ENCODE measurements at regions not wholly inside any gene's neighbourhood (a gene's known extent, or its start where the extent isn't known, plus 50 kb on each side); places are given as distances from the start of the nearest gene placed in this dataset.

- ATAC-seq, result no peak
- DNase-seq, result no peak
- peaks cover 3% of the 10 kb centered on the region for H3K9me3 Mint-ChIP-seq
- H3K4me1 Mint-ChIP-seq, result no peaks in the 10 kb centered on the region
- no peaks in the 10 kb centered on the region for H3K36me3 Mint-ChIP-seq (ENCODE audit: low read depth)
- H3K27ac Mint-ChIP-seq, result no peak overlapping the region
- H3K4me3 Mint-ChIP-seq, result no peak overlapping the region
- H3K27me3 Mint-ChIP-seq, result no peaks in the 10 kb centered on the region
These were observed 156.3 kb downstream of the WNT5A start for GRCh38 chr3:55330756-55331155.

- Mint-ChIP-seq H3K9me3 (peaks cover 3% of the 10 kb centered on the region), H3K27ac (no peak overlapping the region), H3K4me1 (no peaks in the 10 kb centered on the region), H3K4me3 (no peak overlapping the region), H3K27me3 (no peaks in the 10 kb centered on the region), H3K36me3 (ENCODE audit: low read depth) (no peaks in the 10 kb centered on the region)
- ATAC-seq (no peak), DNase-seq (no peak)
These were observed 156.8 kb downstream of the WNT5A start for GRCh38 chr3:55330355-55330754.

GRCh38 chr3:55329849-55330248, 157.3 kb downstream of the WNT5A start:
- H3K4me3 Mint-ChIP-seq, result no peak overlapping the region
- peaks cover 3% of the 10 kb centered on the region for H3K9me3 Mint-ChIP-seq
- H3K27me3 Mint-ChIP-seq, result no peaks in the 10 kb centered on the region
- DNase-seq (no peak), ATAC-seq (no peak)
- no peaks in the 10 kb centered on the region for H3K4me1 Mint-ChIP-seq
- H3K27ac Mint-ChIP-seq, result no peak overlapping the region
- H3K36me3 Mint-ChIP-seq (ENCODE audit: low read depth), result no peaks in the 10 kb centered on the region

- Mint-ChIP-seq H3K36me3 (ENCODE audit: low read depth) (no peaks in the 10 kb centered on the region), H3K9me3 (peaks cover 3% of the 10 kb centered on the region), H3K4me1 (no peaks in the 10 kb centered on the region), H3K4me3 (no peak overlapping the region), H3K27me3 (no peaks in the 10 kb centered on the region), H3K27ac (no peak overlapping the region)
- DNase-seq (no peak), ATAC-seq (no peak)
These were observed 159.8 kb downstream of the WNT5A start for GRCh38 chr3:55327131-55327920.

GRCh38 chr3:55322638-55323037, 164.5 kb downstream of the WNT5A start:
- no peaks in the 10 kb centered on the region for H3K27me3 Mint-ChIP-seq
- H3K4me3 Mint-ChIP-seq, result no peak overlapping the region
- DNase-seq (no peak), ATAC-seq (no peak)
- H3K9me3 Mint-ChIP-seq, result no peaks in the 10 kb centered on the region
- H3K4me1 Mint-ChIP-seq, result no peaks in the 10 kb centered on the region
- no peak overlapping the region for H3K27ac Mint-ChIP-seq
- no peaks in the 10 kb centered on the region for H3K36me3 Mint-ChIP-seq (ENCODE audit: low read depth)

GRCh38 chr3:55320928-55321327, 166.2 kb downstream of the WNT5A start:
- Mint-ChIP-seq H3K27ac (no peak overlapping the region), H3K36me3 (ENCODE audit: low read depth) (no peaks in the 10 kb centered on the region)
- no peak for ATAC-seq

GRCh38 chr3:55315396-55315795, 171.7 kb downstream of the WNT5A start:
- no peak for ATAC-seq
- DNase-seq, result no peak
- no peaks in the 10 kb centered on the region for H3K4me1 Mint-ChIP-seq
- no peak overlapping the region for H3K4me3 Mint-ChIP-seq
- H3K9me3 Mint-ChIP-seq, result no peaks in the 10 kb centered on the region
- no peak overlapping the region for H3K27ac Mint-ChIP-seq
- no peaks in the 10 kb centered on the region for H3K36me3 Mint-ChIP-seq (ENCODE audit: low read depth)
- no peaks in the 10 kb centered on the region for H3K27me3 Mint-ChIP-seq

More at GRCh38 chr3:55320928-55321327, 166.2 kb downstream of the WNT5A start:
- no peaks in the 10 kb centered on the region for H3K9me3 Mint-ChIP-seq
- DNase-seq, result no peak
- H3K4me1 Mint-ChIP-seq, result no peaks in the 10 kb centered on the region
- H3K4me3 Mint-ChIP-seq, result no peak overlapping the region
- H3K27me3 Mint-ChIP-seq, result no peaks in the 10 kb centered on the region

- no peaks in the 10 kb centered on the region for H3K9me3 Mint-ChIP-seq
- ATAC-seq, result no peak
- H3K27me3 Mint-ChIP-seq, result no peaks in the 10 kb centered on the region
- DNase-seq, result no peak
- H3K4me1 Mint-ChIP-seq, result no peaks in the 10 kb centered on the region
- H3K27ac Mint-ChIP-seq, result no peak overlapping the region
- H3K36me3 Mint-ChIP-seq (ENCODE audit: low read depth), result no peaks in the 10 kb centered on the region
- H3K4me3 Mint-ChIP-seq, result no peak overlapping the region
These were observed 173.4 kb downstream of the WNT5A start for GRCh38 chr3:55313666-55314065.

- Mint-ChIP-seq H3K27ac (no peak overlapping the region), H3K4me3 (no peak overlapping the region), H3K27me3 (no peaks in the 10 kb centered on the region), H3K9me3 (no peaks in the 10 kb centered on the region), H3K36me3 (ENCODE audit: low read depth) (no peaks in the 10 kb centered on the region), H3K4me1 (no peaks in the 10 kb centered on the region)
- no peak for ATAC-seq
- DNase-seq, result no peak
These were observed 177.8 kb downstream of the WNT5A start for GRCh38 chr3:55309336-55309735.

- H3K36me3 Mint-ChIP-seq (ENCODE audit: low read depth), result no peaks in the 10 kb centered on the region
- H3K27me3 Mint-ChIP-seq, result no peaks in the 10 kb centered on the region
- no peaks in the 10 kb centered on the region for H3K4me1 Mint-ChIP-seq
- ATAC-seq (no peak), DNase-seq (no peak)
- H3K27ac Mint-ChIP-seq, result no peak overlapping the region
- H3K4me3 Mint-ChIP-seq, result no peak overlapping the region
- no peaks in the 10 kb centered on the region for H3K9me3 Mint-ChIP-seq
These were observed 179.5 kb downstream of the WNT5A start for GRCh38 chr3:55307622-55308021.

- DNase-seq, result no peak
- Mint-ChIP-seq H3K4me1 (no peaks in the 10 kb centered on the region), H3K36me3 (ENCODE audit: low read depth) (no peaks in the 10 kb centered on the region), H3K27me3 (no peaks in the 10 kb centered on the region), H3K4me3 (no peak overlapping the region), H3K27ac (no peak overlapping the region), H3K9me3 (no peaks in the 10 kb centered on the region)
- ATAC-seq, result no peak
These were observed 181.2 kb downstream of the WNT5A start for GRCh38 chr3:55305696-55306485.

GRCh38 chr3:55300701-55301100, 186.4 kb downstream of the WNT5A start:
- Mint-ChIP-seq H3K27ac (no peak overlapping the region), H3K4me1 (no peaks in the 10 kb centered on the region), H3K9me3 (peaks cover 9% of the 10 kb centered on the region), H3K27me3 (no peaks in the 10 kb centered on the region), H3K4me3 (no peak overlapping the region), H3K36me3 (ENCODE audit: low read depth) (no peaks in the 10 kb centered on the region)
- no peak for ATAC-seq
- no peak for DNase-seq

GRCh38 chr3:55297706-55298105, 189.4 kb downstream of the WNT5A start:
- ATAC-seq, result no peak
- Mint-ChIP-seq H3K4me1 (no peaks in the 10 kb centered on the region), H3K36me3 (ENCODE audit: low read depth) (no peaks in the 10 kb centered on the region), H3K27me3 (no peaks in the 10 kb centered on the region), H3K4me3 (no peak overlapping the region), H3K9me3 (peaks cover 9% of the 10 kb centered on the region), H3K27ac (no peak overlapping the region)
- DNase-seq, result no peak

GRCh38 chr3:55297245-55297644, 189.9 kb downstream of the WNT5A start:
- Mint-ChIP-seq H3K9me3 (peaks cover 9% of the 10 kb centered on the region), H3K4me3 (no peak overlapping the region), H3K27ac (no peak overlapping the region), H3K36me3 (ENCODE audit: low read depth) (no peaks in the 10 kb centered on the region), H3K27me3 (no peaks in the 10 kb centered on the region), H3K4me1 (no peaks in the 10 kb centered on the region)
- ATAC-seq (no peak), DNase-seq (no peak)

- Mint-ChIP-seq H3K27ac (no peak overlapping the region), H3K27me3 (no peaks in the 10 kb centered on the region), H3K4me3 (no peak overlapping the region), H3K36me3 (ENCODE audit: low read depth) (no peaks in the 10 kb centered on the region), H3K9me3 (peaks cover 12% of the 10 kb centered on the region), H3K4me1 (no peaks in the 10 kb centered on the region)
- ATAC-seq (no peak), DNase-seq (no peak)
These were observed 190.3 kb downstream of the WNT5A start for GRCh38 chr3:55296791-55297190.

Data from activated naive CD8-positive, alpha-beta T cell treated with anti-CD3 and anti-CD28 coated beads, Interleukin-2, amount 50 U/mL, for 24 hours (primary cell).